GM19452 (cell line): ENCODE measurements at regions not wholly inside any gene's neighbourhood (a gene's known extent, or its start where the extent isn't known, plus 50 kb on each side); places are given as distances from the start of the nearest gene placed in this dataset.

ENCODE experiments used
- ATAC-seq: cut with Tn5 transposase; IDR thresholded peaks from one replicate; pipeline ENCODE4 v1.9.1; 2021; ENCODE audit not compliant: unreplicated experiment

DNA sequence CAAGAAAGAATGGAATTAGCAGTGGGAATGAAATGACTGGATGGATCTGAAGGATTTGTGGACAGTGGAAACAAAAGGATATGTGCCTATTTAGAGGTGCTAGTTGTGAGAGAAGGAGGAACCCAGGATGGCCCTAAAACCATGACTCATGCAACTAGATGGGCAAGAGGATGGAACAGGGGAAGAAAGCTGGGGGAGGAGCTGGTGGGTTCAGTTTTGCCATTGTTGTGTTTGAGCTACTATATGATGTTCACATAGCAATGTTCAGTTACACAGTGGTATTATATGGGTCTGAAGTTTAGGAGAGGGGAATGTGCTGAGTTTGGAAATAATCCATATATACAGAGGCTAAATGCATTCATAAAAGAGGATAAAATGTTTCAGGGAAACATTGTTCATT, 125.7 kb upstream of the SSTR4 start:
- no peak for ATAC-seq

DNA sequence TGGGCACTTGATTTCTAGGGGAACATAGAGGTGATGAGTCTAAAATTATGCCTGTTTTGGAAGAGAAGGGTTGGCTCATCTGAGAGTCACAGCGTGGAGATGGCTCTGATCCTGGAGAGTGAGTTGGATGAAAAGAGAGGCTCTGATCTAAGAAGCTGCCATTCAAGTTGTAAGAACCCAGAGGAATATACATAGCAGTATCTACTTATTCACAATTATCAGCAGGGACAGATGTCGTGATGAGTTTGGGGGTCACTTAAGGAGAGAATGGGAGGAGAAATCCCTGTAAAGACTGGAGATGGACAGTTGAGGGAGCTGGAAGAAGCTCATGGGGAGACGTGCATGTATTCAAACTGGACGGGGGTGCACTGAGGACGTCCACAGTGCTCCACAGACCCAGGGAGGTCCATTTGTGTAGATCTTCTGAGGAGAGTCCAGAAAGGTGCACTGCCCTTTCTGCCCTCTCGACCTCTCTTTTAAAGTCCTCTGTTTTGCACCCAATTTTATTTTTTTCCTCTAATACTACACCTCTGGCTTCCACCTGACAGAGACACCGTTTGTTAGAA, 124.7 kb upstream of the SSTR4 start:
- no peak for ATAC-seq

- no peak for ATAC-seq
Measured at GRCh38 chr20:22914291-22914690, 120.8 kb upstream of the SSTR4 start.

DNA sequence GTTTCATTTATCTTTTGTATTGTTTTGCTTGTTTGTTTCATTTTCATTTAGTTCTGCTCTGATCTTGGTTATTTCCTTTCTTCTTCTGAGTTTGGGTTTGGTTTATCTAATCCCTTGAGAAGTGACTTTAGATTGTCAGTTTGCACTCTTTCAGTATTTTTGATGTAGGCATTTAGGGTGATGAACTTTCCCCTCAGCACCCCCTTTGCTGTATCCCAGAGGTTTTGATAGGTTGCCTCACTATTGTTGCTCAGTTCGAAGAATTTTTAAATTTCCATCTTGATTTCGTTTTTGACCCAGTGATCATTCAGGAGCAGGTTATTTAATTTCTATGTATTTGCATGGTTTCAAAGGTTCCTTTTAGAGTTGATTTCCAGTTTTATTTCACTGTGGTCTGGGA, 119.6 kb upstream of the SSTR4 start:
- ATAC-seq, result no peak

- ATAC-seq, result no peak
Measured at GRCh38 chr20:22916021-22916842, 118.9 kb upstream of the SSTR4 start.

- no peak for ATAC-seq
Measured at GRCh38 chr20:22918286-22918983, 116.7 kb upstream of the SSTR4 start.

GRCh38 chr20:22920898-22921297, 114.2 kb upstream of the SSTR4 start:
- no peak for ATAC-seq

DNA sequence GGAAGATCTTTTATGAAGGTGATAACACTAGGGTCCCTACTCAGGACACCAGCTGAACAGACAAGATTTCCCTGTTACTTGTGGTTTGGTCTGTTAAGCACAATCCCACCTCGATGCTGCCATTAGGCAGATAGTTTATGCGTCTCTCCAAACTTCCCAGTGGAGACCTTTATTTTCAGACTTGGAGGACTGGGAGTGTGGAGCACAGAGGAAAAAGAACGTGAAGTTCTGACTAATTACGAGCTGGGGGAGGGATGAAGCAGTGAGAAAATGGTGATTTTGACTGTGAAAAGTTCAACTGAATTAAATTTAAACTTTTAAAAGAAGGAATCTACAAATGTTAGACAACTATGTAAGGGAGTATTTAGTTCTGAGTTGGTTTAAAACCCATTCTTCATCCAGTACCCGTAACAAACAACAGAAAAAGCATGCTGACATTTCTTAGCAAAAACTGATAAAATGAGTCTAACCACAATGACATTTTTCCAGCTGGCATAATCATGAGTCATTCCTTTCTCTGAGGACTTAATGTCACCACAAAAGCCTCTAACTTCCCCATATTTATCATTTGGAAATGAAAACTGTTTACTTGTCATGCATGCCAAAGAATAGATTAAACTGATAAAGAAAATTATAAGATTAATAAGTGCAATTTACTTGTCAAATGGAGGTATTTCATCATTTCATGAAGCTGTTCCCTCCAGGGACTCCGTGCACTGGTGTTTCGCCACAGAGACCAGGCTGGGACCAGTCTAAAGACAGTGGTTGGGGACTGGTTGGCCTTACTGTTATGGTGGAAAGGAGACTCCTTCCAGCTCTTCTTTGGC, 113.3 kb upstream of the SSTR4 start:
- ATAC-seq, result no peak

DNA sequence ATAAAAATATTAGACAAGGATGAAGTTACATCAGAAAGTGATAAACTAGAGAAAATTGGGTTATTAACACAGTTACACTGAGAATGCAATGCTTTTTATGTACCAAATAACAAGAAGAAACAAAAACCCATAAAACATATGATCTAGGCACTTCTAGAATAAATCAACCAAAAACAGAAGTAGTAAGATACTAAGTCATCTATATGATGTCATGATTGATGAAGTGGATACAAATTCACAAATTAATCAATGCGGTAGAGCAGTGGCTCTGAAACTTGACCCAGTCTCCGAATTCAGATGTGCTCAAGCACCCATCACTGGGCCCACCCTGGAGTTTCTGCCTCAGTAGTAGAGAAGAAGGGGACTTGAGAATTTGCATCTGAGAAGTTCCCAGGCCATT, 112.1 kb upstream of the SSTR4 start:
- no peak for ATAC-seq

- ATAC-seq, result no peak
Measured at GRCh38 chr20:22924046-22924737, 110.9 kb upstream of the SSTR4 start.

- ATAC-seq, result no peak
Measured at GRCh38 chr20:22924949-22925612, 110.0 kb upstream of the SSTR4 start.

DNA sequence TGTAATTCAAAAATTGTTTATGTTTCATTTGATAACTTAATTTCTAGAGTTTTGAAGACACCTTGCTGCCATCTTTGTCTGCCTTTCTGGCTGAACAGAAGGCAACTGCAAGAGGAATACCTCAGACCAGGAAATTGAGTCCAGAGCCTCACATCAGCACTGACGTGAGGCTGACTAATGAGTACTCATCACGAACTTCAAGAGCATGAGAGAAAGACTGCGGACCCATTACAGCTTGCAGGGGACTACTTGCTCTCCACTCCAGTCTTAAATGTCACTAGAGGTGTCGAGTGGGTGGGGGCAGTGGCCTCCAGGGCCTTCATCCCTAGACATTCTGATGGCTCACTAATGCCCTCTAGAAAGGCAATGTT, 109.5 kb upstream of the SSTR4 start:
- no peak for ATAC-seq

DNA sequence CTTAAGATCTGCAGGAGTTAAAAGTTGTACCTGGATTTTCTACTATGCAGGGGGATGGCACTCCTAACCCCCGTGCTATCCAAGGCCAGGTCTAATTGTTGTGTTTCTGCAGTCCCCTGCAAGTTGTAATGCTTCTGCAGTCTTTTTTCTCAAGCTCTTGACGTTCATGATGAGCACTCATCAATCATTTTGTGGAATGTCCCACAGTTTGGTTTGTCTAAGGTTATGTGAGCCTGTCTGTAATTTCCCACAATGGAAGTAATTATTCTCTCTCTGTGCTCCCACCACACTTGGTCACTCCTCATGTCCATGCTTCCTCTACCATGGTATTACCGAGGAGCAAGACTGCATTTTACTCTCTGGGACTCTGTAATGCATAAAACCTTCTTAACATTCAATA, 107.6 kb upstream of the SSTR4 start:
- no peak for ATAC-seq

DNA sequence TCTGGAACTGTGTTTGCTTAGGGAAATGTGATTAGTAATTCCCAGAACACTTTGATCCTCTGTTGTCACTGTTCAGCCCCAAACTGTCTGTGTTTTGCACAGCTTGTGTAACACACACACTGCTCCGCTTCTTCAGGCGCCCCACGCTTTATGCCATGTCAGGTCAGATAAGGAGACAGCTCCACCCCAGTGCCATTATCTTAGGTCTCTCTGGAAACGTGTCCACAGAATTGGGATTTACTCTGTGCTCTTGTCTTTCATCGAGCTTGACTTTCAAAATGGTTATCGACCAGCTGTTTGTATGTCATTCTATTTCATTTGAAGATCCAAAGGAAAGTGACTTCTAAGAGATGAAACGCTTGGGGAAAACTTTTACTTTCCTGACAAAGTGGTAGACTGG, 106.4 kb upstream of the SSTR4 start:
- no peak for ATAC-seq

GRCh38 chr20:22929661-22930060, 105.5 kb upstream of the SSTR4 start:
- no peak for ATAC-seq

GRCh38 chr20:22931653-22932608, 103.2 kb upstream of the SSTR4 start:
- ATAC-seq, result no peak

- no peak for ATAC-seq
Measured at GRCh38 chr20:22939181-22939580, 95.9 kb upstream of the SSTR4 start.

DNA sequence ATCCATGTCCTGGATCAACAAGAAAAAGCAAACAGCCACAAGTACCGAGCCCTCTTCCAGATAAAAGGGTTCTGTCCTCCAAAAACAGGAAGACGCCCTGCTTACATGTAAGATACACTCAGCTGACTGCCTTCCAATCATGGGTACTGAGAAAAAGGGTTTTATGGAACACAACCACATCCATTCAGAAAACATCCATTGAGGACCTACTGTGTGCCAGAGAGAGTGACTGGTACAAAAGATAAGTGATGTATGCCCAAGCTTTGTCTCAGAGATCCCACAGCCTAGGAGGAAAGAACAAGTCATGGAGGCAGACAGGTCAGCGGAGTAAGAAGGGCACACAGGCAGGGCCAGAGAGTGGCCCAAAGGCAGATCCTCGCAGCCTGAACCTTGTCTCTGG, 94.8 kb upstream of the SSTR4 start:
- ATAC-seq, result no peak

GRCh38 chr20:22941550-22941949, 93.6 kb upstream of the SSTR4 start:
- ATAC-seq, result no peak
